ENCODE measurements at regions not wholly inside any gene's neighbourhood (a gene's known extent, or its start where the extent isn't known, plus 50 kb on each side); places are given as distances from the start of the nearest gene placed in this dataset.

- TF ChIP-seq OSR1 (CRISPR knock-in tag; IDR thresholded peaks at IDR 0.05) (no peak), POU6F1 (CRISPR knock-in tag; IDR thresholded peaks at IDR 0.05; ENCODE audit: borderline replicate concordance, low read depth) (no peak), ZNF8 (CRISPR knock-in tag; IDR thresholded peaks at IDR 0.05) (no peak), GLIS3 (CRISPR knock-in tag; IDR thresholded peaks at IDR 0.05) (no peak), ZNF70 (CRISPR knock-in tag; IDR thresholded peaks at IDR 0.05) (no peak), ZFP3 (CRISPR knock-in tag; IDR thresholded peaks at IDR 0.05) (no peak)
Measured at GRCh38 chr13:67377919-67378318, 147.8 kb upstream of the PCDH9 start (continued).

- no peak for TF ChIP-seq BACH2 (CRISPR knock-in tag; IDR thresholded peaks at IDR 0.05; ENCODE audit: borderline replicate concordance)
- TF ChIP-seq PPARA (CRISPR knock-in tag; IDR thresholded peaks at IDR 0.05; ENCODE audit: borderline replicate concordance) = no peak
- no peak for TF ChIP-seq ZNF70 (CRISPR knock-in tag; IDR thresholded peaks at IDR 0.05)
- TF ChIP-seq SNAI2 (CRISPR knock-in tag; IDR thresholded peaks at IDR 0.05) = no peak
- TF ChIP-seq ZNF8 (CRISPR knock-in tag; IDR thresholded peaks at IDR 0.05) = no peak
- no peak for TF ChIP-seq ZNF565 (CRISPR knock-in tag; conservative IDR thresholded peaks at IDR 0.05; ENCODE audit: low read depth)
- no peak for TF ChIP-seq ARNTL (CRISPR knock-in tag; IDR thresholded peaks at IDR 0.05; ENCODE audit: borderline replicate concordance, low read depth)
Measured at GRCh38 chr13:67374391-67374790, 144.3 kb upstream of the PCDH9 start.

DNA sequence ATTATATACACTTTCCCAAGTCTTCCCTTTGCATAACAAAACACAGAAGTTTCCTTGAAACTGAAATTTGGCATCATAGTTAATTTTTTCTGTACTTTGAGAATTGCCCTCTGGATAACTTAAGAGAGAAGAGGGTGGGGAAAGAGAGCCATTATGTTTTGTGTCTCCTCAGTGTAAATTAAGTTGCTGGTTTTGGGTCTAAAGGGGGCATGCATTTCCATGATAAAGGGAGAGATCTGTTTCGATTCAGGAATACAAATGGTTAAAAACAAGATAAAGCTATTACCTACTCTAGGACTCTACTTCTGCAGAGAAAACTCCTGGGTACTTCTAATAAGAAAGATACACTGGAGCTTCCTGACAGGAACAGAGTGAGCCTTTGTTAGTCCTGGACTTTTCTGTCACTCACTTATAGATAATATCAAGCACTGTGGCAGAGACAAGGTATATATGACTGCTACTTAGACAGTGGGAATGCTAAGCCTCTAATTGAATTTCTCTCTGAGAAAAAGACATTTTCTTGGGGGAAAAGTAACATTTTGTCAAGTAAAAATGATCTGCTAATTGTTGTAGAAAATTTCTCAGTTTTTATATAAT, 142.8 kb upstream of the PCDH9 start:
- TF ChIP-seq BACH2 (CRISPR knock-in tag; IDR thresholded peaks at IDR 0.05; ENCODE audit: borderline replicate concordance) = no peak
- no peak for TF ChIP-seq ISL1 (CRISPR knock-in tag; IDR thresholded peaks at IDR 0.05)
- TF ChIP-seq POU6F1 (CRISPR knock-in tag; IDR thresholded peaks at IDR 0.05; ENCODE audit: borderline replicate concordance, low read depth) = no peak
- no peak for TF ChIP-seq ESRRG (CRISPR knock-in tag; IDR thresholded peaks at IDR 0.05)
- TF ChIP-seq ZNF565 (CRISPR knock-in tag; conservative IDR thresholded peaks at IDR 0.05; ENCODE audit: low read depth) = no peak
- no peak for TF ChIP-seq ZFP3 (CRISPR knock-in tag; IDR thresholded peaks at IDR 0.05)
- TF ChIP-seq RARB (CRISPR knock-in tag; IDR thresholded peaks at IDR 0.05) = no peak
- TF ChIP-seq ZC3H10 (CRISPR knock-in tag; IDR thresholded peaks at IDR 0.05) = no peak
- no peak for TF ChIP-seq TOX (CRISPR knock-in tag; IDR thresholded peaks at IDR 0.05; ENCODE audit: borderline replicate concordance)
- no peak for ATAC-seq

More at GRCh38 chr13:67374391-67374790, 144.3 kb upstream of the PCDH9 start:
- no peak for ATAC-seq

DNA sequence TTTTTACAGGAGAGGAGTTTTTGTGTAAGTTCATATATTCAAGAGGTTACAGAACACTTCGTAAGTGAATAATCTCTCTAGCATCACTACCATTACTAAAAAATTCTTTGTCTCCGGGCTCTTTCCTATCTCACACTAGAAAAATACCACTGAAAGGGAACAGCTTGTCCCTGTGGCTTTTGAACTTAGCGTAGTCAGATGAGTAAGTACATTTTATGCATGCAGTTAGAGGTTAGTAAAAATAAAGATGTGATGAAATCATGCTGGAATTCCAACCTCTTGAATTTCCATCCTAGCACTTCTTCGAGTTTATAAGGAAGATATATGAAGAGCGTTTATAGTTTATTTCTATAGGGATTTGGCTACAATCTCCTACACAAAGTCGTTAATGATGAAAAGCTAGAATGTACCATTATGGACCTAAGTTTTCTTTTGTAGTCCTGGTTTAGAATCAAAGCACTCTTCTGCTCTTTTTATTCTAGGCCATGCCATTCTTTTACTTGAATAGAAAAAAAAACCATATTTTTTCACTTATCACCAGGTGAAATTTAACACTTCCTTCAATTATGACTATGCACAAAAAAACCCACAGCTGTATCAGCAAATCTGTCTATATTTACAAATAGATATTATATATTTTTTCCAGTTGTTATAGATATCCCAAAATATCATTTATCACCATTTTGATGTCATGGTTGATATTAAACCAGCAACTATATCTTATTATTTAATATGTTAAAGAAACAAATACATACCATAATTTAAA, 139.9 kb upstream of the PCDH9 start:
- TF ChIP-seq ZFP3 (CRISPR knock-in tag; IDR thresholded peaks at IDR 0.05) (no peak), POU6F1 (CRISPR knock-in tag; IDR thresholded peaks at IDR 0.05; ENCODE audit: borderline replicate concordance, low read depth) (no peak), SNAI2 (CRISPR knock-in tag; IDR thresholded peaks at IDR 0.05) (no peak), ISL1 (CRISPR knock-in tag; IDR thresholded peaks at IDR 0.05) (no peak), ZNF70 (CRISPR knock-in tag; IDR thresholded peaks at IDR 0.05) (no peak), TCF4 (CRISPR knock-in tag; IDR thresholded peaks at IDR 0.05; ENCODE audit: borderline replicate concordance) (no peak), TOX (CRISPR knock-in tag; IDR thresholded peaks at IDR 0.05; ENCODE audit: borderline replicate concordance) (no peak), ARNTL (CRISPR knock-in tag; IDR thresholded peaks at IDR 0.05; ENCODE audit: borderline replicate concordance, low read depth) (no peak), TSHZ2 (CRISPR knock-in tag; IDR thresholded peaks at IDR 0.05) (no peak), RARB (CRISPR knock-in tag; IDR thresholded peaks at IDR 0.05) (no peak), BACH2 (CRISPR knock-in tag; IDR thresholded peaks at IDR 0.05; ENCODE audit: borderline replicate concordance) (no peak), ZC3H10 (CRISPR knock-in tag; IDR thresholded peaks at IDR 0.05) (no peak), PPARA (CRISPR knock-in tag; IDR thresholded peaks at IDR 0.05; ENCODE audit: borderline replicate concordance) (no peak), ZNF8 (CRISPR knock-in tag; IDR thresholded peaks at IDR 0.05) (no peak), GLIS3 (CRISPR knock-in tag; IDR thresholded peaks at IDR 0.05) (no peak), OSR1 (CRISPR knock-in tag; IDR thresholded peaks at IDR 0.05) (no peak), ZFP30 (CRISPR knock-in tag; IDR thresholded peaks at IDR 0.05) (no peak)
- TF ChIP-seq, protein P1, sequence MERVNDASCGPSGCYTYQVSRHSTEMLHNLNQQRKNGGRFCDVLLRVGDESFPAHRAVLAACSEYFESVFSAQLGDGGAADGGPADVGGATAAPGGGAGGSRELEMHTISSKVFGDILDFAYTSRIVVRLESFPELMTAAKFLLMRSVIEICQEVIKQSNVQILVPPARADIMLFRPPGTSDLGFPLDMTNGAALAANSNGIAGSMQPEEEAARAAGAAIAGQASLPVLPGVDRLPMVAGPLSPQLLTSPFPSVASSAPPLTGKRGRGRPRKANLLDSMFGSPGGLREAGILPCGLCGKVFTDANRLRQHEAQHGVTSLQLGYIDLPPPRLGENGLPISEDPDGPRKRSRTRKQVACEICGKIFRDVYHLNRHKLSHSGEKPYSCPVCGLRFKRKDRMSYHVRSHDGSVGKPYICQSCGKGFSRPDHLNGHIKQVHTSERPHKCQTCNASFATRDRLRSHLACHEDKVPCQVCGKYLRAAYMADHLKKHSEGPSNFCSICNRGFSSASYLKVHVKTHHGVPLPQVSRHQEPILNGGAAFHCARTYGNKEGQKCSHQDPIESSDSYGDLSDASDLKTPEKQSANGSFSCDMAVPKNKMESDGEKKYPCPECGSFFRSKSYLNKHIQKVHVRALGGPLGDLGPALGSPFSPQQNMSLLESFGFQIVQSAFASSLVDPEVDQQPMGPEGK (CRISPR knock-in tag; IDR thresholded peaks at IDR 0.05; ENCODE audit: borderline replicate concordance) = no peak

More for the DNA sequence above, 139.9 kb upstream of the PCDH9 start:
- ATAC-seq = peak; percentile 67
